Calu3 (cell line): ENCODE measurements at regions not wholly inside any gene's neighbourhood (a gene's known extent, or its start where the extent isn't known, plus 50 kb on each side); places are given as distances from the start of the nearest gene placed in this dataset.

Source experiments
- BruUV-seq: library from RNA; stranded (reverse); fragments of 400-500 nt; replicated peaks from 2 replicates; lab custom pipeline; 2021; lab: Mats Ljungman, UMichigan
- CTCF ChIA-PET: fragments of 300-600 bp; sonication (Branson Sonifier 250); formaldehyde crosslinking; loops from one replicate; lab custom pipeline; 2022; ENCODE audit warnings: antibody characterized with exemption; lab: Charles Lee
- DNase-seq: peaks from one replicate; pipeline ENCODE4 v3.0.0; 2022
- H3K27ac Mint-ChIP-seq: one replicate; pipeline ENCODE4 v1.8.0; 2022; ENCODE audit warnings: mixed read lengths; ENCODE audit not compliant: unreplicated experiment
- H3K27me3 Mint-ChIP-seq: one replicate; pipeline ENCODE4 v1.8.0; 2022; ENCODE audit warnings: mixed read lengths; ENCODE audit not compliant: unreplicated experiment
- H3K36me3 Mint-ChIP-seq: one replicate; pipeline ENCODE4 v1.8.0; 2022; ENCODE audit warnings: mild to moderate bottlenecking, moderate library complexity, mixed read lengths; ENCODE audit not compliant: insufficient read depth, unreplicated experiment
- H3K4me1 Mint-ChIP-seq: one replicate; pipeline ENCODE4 v1.8.0; 2022; ENCODE audit warnings: mild to moderate bottlenecking, low read depth, mixed read lengths; ENCODE audit not compliant: unreplicated experiment
- H3K4me3 Mint-ChIP-seq: one replicate; pipeline ENCODE4 v1.8.0; 2022; ENCODE audit warnings: mild to moderate bottlenecking, low read depth, moderate library complexity, mixed read lengths; ENCODE audit not compliant: unreplicated experiment
- H3K9me3 Mint-ChIP-seq: one replicate; pipeline ENCODE4 v1.8.0; 2022; ENCODE audit warnings: low read depth, mixed read lengths; ENCODE audit not compliant: unreplicated experiment
- intact Hi-C: fragments of 100-400 bp; cut with micrococcal nuclease; formaldehyde crosslinking; loops from one replicate; pipeline ENCODE4 v1.10.0; 2022; ENCODE audit not compliant: unreplicated experiment
- TF ChIP-seq, protein P1 (sequence below): fragments of 200-600 bp; IDR thresholded peaks from one replicate; pipeline ENCODE4 v1.8.0; 2022; ENCODE audit warnings: antibody characterized with exemption; ENCODE audit not compliant: unreplicated experiment

- TF ChIP-seq, protein P1, sequence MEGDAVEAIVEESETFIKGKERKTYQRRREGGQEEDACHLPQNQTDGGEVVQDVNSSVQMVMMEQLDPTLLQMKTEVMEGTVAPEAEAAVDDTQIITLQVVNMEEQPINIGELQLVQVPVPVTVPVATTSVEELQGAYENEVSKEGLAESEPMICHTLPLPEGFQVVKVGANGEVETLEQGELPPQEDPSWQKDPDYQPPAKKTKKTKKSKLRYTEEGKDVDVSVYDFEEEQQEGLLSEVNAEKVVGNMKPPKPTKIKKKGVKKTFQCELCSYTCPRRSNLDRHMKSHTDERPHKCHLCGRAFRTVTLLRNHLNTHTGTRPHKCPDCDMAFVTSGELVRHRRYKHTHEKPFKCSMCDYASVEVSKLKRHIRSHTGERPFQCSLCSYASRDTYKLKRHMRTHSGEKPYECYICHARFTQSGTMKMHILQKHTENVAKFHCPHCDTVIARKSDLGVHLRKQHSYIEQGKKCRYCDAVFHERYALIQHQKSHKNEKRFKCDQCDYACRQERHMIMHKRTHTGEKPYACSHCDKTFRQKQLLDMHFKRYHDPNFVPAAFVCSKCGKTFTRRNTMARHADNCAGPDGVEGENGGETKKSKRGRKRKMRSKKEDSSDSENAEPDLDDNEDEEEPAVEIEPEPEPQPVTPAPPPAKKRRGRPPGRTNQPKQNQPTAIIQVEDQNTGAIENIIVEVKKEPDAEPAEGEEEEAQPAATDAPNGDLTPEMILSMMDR: no peak
- BruUV-seq: no TSS peak
- Mint-ChIP-seq H3K36me3 (no peaks in the 10 kb centered on the region), H3K4me3 (no peak overlapping the region), H3K27ac (no peak overlapping the region), H3K27me3 (no peaks in the 10 kb centered on the region), H3K4me1 (no peaks in the 10 kb centered on the region), H3K9me3 (no peaks in the 10 kb centered on the region)
- intact Hi-C loops: no loop called here
- DNase-seq: no peak
- CTCF ChIA-PET: no interaction called here
Observed at GRCh38 chr2:187169864-187170263, 278.2 kb downstream of the CALCRL start.

- DNase-seq: no peak
- no peak overlapping the region for H3K27ac Mint-ChIP-seq
- H3K27me3 Mint-ChIP-seq: no peaks in the 10 kb centered on the region
- intact Hi-C loops: no loop called here
- no peaks in the 10 kb centered on the region for H3K36me3 Mint-ChIP-seq
- no peaks in the 10 kb centered on the region for H3K9me3 Mint-ChIP-seq
- no peak overlapping the region for H3K4me3 Mint-ChIP-seq
- CTCF ChIA-PET: no interaction called here
- no peaks in the 10 kb centered on the region for H3K4me1 Mint-ChIP-seq
- TF ChIP-seq, protein P1: no peak
- no TSS peak for BruUV-seq
Observed at GRCh38 chr2:187168720-187169713, 279.0 kb downstream of the CALCRL start.

DNA sequence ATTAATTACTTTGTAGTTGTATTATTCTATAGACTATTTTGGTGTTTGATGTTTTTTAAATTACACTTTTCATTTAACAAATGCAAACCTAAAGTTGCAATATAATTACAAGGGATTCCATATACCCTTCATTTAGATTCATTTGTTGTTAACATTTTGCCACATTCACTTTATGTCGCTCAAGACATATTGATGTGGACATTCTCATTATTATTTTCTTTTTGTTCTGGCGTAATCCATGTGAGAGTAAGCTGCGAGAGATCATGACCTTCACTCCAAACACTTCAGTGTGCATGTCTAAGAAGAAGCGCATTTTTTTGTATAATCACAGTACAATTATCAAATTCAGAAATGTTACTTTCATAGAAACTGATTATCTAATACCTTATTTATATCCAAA lies 280.6 kb downstream of the CALCRL start:
- Mint-ChIP-seq H3K27me3 (no peaks in the 10 kb centered on the region), H3K4me1 (no peaks in the 10 kb centered on the region), H3K4me3 (no peak overlapping the region), H3K27ac (no peak overlapping the region), H3K9me3 (no peaks in the 10 kb centered on the region), H3K36me3 (no peaks in the 10 kb centered on the region)
- CTCF ChIA-PET: interaction anchor here (0.7 kb wide), 1 partner anchor 119 kb away, joined by 3 read pairs; no protein-coding TSS in a partner anchor
- no TSS peak for BruUV-seq
- intact Hi-C loops: no loop called here
- DNase-seq: no peak
- TF ChIP-seq, protein P1: no peak

DNA sequence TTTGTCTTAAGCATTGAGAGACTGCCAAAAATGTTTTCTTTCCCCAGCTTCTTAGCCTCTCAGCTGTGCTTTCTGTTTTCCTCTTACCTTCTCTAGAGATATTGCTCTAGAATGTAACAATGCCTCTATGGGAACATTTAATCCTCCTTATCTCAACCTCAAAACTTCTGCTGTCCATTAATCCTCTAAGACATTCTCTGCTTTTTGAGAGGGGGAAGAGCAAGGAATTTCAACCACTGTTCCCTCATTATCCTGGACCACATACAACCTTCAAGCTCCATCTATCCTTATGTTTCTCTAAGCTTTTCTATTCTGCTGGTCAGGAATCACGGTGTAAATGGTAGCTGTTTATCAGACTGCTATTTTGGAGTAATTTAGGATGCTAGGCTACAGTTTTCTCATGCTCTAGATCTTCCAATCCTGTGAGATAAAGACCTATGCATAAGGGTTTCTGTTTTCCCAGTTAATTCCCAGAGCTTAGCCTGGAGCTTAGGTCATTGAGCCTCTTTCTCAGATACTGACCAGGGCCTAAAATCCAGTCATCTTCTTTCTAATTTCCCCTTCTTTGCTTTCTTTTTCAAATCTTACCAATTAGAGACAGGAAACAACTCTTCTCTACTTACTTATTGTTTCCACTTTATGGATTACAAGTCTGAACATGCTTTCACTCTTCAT lies 282.0 kb downstream of the CALCRL start:
- no peak overlapping the region for H3K4me3 Mint-ChIP-seq
- no peak overlapping the region for H3K27ac Mint-ChIP-seq
- intact Hi-C loops: no loop called here
- DNase-seq: no peak
- no peaks in the 10 kb centered on the region for H3K4me1 Mint-ChIP-seq
- H3K9me3 Mint-ChIP-seq: no peaks in the 10 kb centered on the region
- CTCF ChIA-PET: no interaction called here
- TF ChIP-seq, protein P1: no peak
- H3K36me3 Mint-ChIP-seq: no peaks in the 10 kb centered on the region
- BruUV-seq: no TSS peak
- H3K27me3 Mint-ChIP-seq: no peaks in the 10 kb centered on the region
